Retinal pigment epithelial cell (primary cell): ENCODE measurements at regions not wholly inside any gene's neighbourhood (a gene's known extent, or its start where the extent isn't known, plus 50 kb on each side); places are given as distances from the start of the nearest gene placed in this dataset.

Source experiments
- DNase-seq: peaks from one replicate; pipeline ENCODE4 v3.0.0-alpha.2; 2010; ENCODE audit warnings: low read depth
- H3K4me3 ChIP-seq: 2 replicates; pipeline ENCODE4 v1.5.1; 2011; ENCODE audit warnings: mild to moderate bottlenecking, low read length, control low read depth, moderate library complexity
- TF ChIP-seq, protein P1 (sequence below): conservative IDR thresholded peaks from 2 replicates; pipeline ENCODE4 v1.5.1; 2011; ENCODE audit warnings: low read depth, low read length, control low read depth, inconsistent platforms

DNA sequence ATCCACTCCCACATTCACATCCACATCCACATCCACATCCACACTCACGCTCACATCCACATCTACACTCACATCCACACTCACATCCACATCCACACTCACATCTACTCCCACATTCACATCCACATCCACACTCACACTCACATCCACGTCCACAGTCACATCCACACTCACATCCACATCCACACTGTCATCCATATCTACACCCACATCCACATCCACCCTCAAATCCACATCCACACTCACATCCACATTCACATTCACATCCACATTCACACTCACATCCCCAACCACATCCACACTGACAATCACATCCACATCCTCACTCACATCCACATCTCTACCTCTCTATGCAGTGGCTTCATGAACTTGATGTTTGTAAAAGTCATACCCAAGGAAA, 190.5 kb downstream of the IRX1 start:
- no peak overlapping the region for H3K4me3 ChIP-seq
- DNase-seq: no peak
- TF ChIP-seq, protein P1, sequence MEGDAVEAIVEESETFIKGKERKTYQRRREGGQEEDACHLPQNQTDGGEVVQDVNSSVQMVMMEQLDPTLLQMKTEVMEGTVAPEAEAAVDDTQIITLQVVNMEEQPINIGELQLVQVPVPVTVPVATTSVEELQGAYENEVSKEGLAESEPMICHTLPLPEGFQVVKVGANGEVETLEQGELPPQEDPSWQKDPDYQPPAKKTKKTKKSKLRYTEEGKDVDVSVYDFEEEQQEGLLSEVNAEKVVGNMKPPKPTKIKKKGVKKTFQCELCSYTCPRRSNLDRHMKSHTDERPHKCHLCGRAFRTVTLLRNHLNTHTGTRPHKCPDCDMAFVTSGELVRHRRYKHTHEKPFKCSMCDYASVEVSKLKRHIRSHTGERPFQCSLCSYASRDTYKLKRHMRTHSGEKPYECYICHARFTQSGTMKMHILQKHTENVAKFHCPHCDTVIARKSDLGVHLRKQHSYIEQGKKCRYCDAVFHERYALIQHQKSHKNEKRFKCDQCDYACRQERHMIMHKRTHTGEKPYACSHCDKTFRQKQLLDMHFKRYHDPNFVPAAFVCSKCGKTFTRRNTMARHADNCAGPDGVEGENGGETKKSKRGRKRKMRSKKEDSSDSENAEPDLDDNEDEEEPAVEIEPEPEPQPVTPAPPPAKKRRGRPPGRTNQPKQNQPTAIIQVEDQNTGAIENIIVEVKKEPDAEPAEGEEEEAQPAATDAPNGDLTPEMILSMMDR: no peak

DNA sequence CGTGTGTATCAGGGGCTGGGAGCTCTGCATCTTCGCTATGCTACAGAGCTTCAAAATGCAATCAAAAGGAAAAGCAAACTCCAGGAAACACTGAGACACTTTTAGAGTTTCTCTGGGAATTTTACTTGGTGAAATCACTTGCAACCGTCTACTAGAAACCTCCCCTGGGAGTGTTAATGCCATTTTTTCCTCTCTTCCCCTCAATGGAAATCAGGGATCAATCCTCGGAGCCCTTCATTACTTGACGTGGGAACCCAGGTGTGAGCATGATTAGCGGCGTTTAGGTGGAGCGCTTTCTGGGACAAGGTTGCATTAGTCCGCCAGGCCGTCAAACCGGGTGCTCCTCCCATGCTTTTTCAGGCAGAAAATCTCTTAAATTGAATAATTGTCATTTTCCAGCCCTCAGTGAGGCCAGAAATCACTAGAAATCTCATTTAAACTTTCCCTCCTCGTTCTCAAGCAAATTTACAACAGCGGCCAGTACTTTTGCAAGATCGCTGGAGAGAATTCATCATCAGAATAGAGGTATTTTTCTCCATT, 191.3 kb downstream of the IRX1 start:
- no peak overlapping the region for H3K4me3 ChIP-seq
- TF ChIP-seq, protein P1: no peak
- no peak for DNase-seq

- TF ChIP-seq, protein P1: no peak
- no peak for DNase-seq
- H3K4me3 ChIP-seq: no peak overlapping the region
Observed at GRCh38 chr5:3787604-3788003, 192.0 kb downstream of the IRX1 start.

GRCh38 chr5:3789519-3790193, 194.0 kb downstream of the IRX1 start:
- TF ChIP-seq, protein P1: no peak
- no peak overlapping the region for H3K4me3 ChIP-seq
- DNase-seq: no peak

DNA sequence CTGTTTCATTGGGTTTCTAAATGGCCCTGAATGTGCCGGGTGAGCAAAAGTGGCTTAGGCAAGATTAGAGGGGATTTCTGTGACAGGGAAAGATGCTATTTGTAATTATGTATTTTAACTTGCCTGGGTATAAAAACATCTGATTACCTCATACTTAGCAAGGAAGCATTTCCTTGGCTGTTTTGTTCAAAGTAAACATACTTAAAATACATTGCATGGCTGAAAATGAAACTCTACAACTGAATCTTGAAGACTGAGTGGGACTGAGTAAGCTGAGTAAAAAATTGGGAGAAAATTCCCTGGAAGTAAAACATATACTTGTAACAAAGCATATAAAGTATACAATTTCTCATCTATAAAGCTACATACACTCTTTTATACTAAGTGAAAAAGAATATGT, 197.5 kb downstream of the IRX1 start:
- no peak overlapping the region for H3K4me3 ChIP-seq
- DNase-seq: no peak
- TF ChIP-seq, protein P1: no peak

DNA sequence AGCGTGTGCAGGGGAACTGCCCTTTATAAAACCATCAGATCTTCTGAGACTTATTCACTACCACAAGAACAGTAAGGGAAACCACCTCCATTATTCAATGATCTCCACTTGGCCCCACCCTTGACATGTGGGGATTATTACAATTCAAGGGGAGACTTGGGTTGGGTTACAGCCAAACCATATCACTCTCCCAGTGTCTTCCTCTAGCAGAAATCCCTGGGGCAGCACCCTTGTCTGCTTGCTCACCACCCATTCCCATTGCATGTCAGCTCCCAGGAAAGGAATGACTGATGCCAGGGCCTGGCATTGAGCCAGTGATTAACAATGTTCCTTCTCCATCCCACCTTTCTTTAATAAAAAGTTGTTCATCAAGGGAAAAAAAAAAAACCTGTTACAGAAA, 199.0 kb downstream of the IRX1 start:
- no peak for DNase-seq
- no peak overlapping the region for H3K4me3 ChIP-seq
- TF ChIP-seq, protein P1: no peak

DNA sequence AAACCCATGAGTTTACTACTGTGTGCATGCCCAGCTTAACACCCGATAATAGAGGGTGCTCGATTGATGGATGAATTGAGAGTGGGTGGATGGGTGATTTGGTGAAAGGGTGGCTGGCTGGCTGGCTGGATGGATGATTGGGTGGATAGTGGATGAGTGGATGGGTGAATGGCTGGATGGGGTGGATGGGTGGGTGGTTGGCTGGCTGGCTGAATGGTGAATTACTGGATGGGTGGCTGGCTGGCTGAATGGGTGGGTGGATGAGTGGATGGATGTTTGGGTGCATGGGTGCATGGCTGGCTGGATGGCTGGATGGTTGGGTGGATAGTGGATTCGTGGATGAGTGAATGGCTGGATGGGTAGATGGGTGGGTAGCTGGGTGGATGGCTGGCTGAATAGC, 201.1 kb downstream of the IRX1 start:
- DNase-seq: no peak
- TF ChIP-seq, protein P1: no peak
- no peak overlapping the region for H3K4me3 ChIP-seq
